22Rv1 (cell line): ENCODE measurements at regions not wholly inside any gene's neighbourhood (a gene's known extent, or its start where the extent isn't known, plus 50 kb on each side); places are given as distances from the start of the nearest gene placed in this dataset.
A peak's percentile ranks its signal among the peaks of the same experiment; 100 is the strongest.

Source experiments
- CTCF ChIP-seq: fragments of 450-650 bp; IDR thresholded peaks from 2 replicates; pipeline ENCODE4 v1.5.1; 2017; ENCODE audit warnings: mild to moderate bottlenecking
- ZFX ChIP-seq: fragments of 450-650 bp; IDR thresholded peaks from 2 replicates; pipeline ENCODE4 v1.6.1; 2017; ENCODE audit warnings: antibody characterized with exemption, borderline replicate concordance

- peak; percentile 88 for TF ChIP-seq CTCF
- TF ChIP-seq ZFX = no peak
These were observed 75.8 kb upstream of the ZBED5 start for GRCh38 chr11:10933455-10934292.
